Ovary (tissue), 7 donors: ENCODE measurements at regions not wholly inside any gene's neighbourhood (a gene's known extent, or its start where the extent isn't known, plus 50 kb on each side); places are given as distances from the start of the nearest gene placed in this dataset.

Experiments used
- DNase-seq, 5 donors: peaks; one replicate each; pipeline ENCODE4 v3.0.0-alpha.2; 2019 to 2020
- H3K27ac ChIP-seq, 2 donors: fragments of 200-600 bp; one replicate each; pipeline versions ENCODE4 v1.5.1 to v1.8.0; 2019 to 2022
- H3K27me3 ChIP-seq: fragments of 200-600 bp; one replicate; pipeline ENCODE4 v1.8.0; 2022
- H3K36me3 ChIP-seq: fragments of 200-600 bp; sonication (generic); one replicate; pipeline ENCODE4 v1.5.1; 2019
- H3K4me1 ChIP-seq: one replicate; pipeline ENCODE4 v1.8.1; 2013; ENCODE audit warnings: mild to moderate bottlenecking, moderate library complexity; ENCODE audit not compliant: insufficient read depth
- H3K4me3 ChIP-seq: fragments of 200-600 bp; sonication (generic); one replicate; pipeline ENCODE4 v1.5.1; 2017
- H3K9me3 ChIP-seq, 2 donors: fragments of 200-600 bp in 1 of 2; sonication (generic) in 1 of 2; one replicate each; pipeline versions ENCODE4 v1.5.1 to v1.8.1; 2013 to 2019; ENCODE audit warnings: mild to moderate bottlenecking in 1 of 2, moderate library complexity in 1 of 2
- CTCF ChIP-seq, 3 donors: fragments of 450-650 bp in 2 of 3; fragments of 200-600 bp in 1 of 3; IDR thresholded peaks; one replicate each; pipeline versions ENCODE4 v1.5.1 to v1.8.0; 2016 to 2022; ENCODE audit warnings: antibody characterized with exemption in 3 of 3, mild to moderate bottlenecking in 1 of 3
- EP300 ChIP-seq: sonication (generic); formaldehyde crosslinking; IDR thresholded peaks from one replicate; pipeline ENCODE4 v1.6.1; 2017; ENCODE audit warnings: antibody characterized with exemption
- POLR2A ChIP-seq: fragments of 450-650 bp; IDR thresholded peaks from one replicate; pipeline ENCODE4 v1.6.1; 2017; ENCODE audit warnings: antibody characterized with exemption, mild to moderate bottlenecking, moderate library complexity
- WGBS, 3 donors: extraction: QIAGEN DNeasy Blood & Tissue Kit in 1 of 3; methylation state at CpG; one replicate each; pipeline versions ENCODE4 v1.1.5 to v1.1.7; 2013 to 2017; 5-methylcytosine and 5-hydroxymethylcytosine counted together
- intact Hi-C, 4 donors: fragments of 100-400 bp; cut with DNase I; formaldehyde crosslinking; loops; one replicate each; pipeline versions ENCODE4 v1.11.0 to v1.15.1; 2022 to 2023
- donor health status: DM: no; HTN: no; CAD: no; lungs with moderate emphysema.
- donor health status: DM: no; HTN: no; CAD: no.
- donor health status: Bipolar disorder and iron deficiency.
- donor health status: DM: no; HTN: no; CAD: no.
- donor health status: DM: yes; HTN: yes; CAD: no.

- Histone ChIP-seq H3K36me3 (no peaks in the 10 kb centered on the region), H3K27me3 (no peaks in the 10 kb centered on the region), H3K9me3 (no peaks in the 10 kb centered on the region), H3K27ac (no peak overlapping the region), H3K4me1 (no peaks in the 10 kb centered on the region), H3K4me3 (no peak overlapping the region)
- intact Hi-C loops = no loop called here
- no peak for DNase-seq
- TF ChIP-seq EP300 (no peak), POLR2A (no peak), CTCF (IDR thresholded peaks at IDR 0.05) (no peak)
- 90 to 94% (median 90%) methylated on average over 11 of the region's 11 CpGs for WGBS, 3 donors
Observed at GRCh38 chr2:7356909-7357584, 439.8 kb downstream of the RNF144A start.

GRCh38 chr2:7357993-7358392 is 440.8 kb downstream of the RNF144A start:
- 94 to 97% (median 96%) methylated on average over 2 of the region's 2 CpGs for WGBS, 3 donors
- Histone ChIP-seq H3K4me1 (no peaks in the 10 kb centered on the region), H3K36me3 (no peaks in the 10 kb centered on the region), H3K27ac (no peak overlapping the region), H3K27me3 (no peaks in the 10 kb centered on the region), H3K9me3 (no peaks in the 10 kb centered on the region), H3K4me3 (no peak overlapping the region)
- intact Hi-C loops = no loop called here
- DNase-seq = no peak
- no peak for TF ChIP-seq POLR2A
- TF ChIP-seq EP300 = no peak
- TF ChIP-seq CTCF (IDR thresholded peaks at IDR 0.05) = no peak

- H3K9me3 ChIP-seq = no peaks in the 10 kb centered on the region
- intact Hi-C loops = no loop called here
- no peaks in the 10 kb centered on the region for H3K4me1 ChIP-seq
- no peaks in the 10 kb centered on the region for H3K36me3 ChIP-seq
- DNase-seq = no peak
- no peaks in the 10 kb centered on the region for H3K27me3 ChIP-seq
- H3K4me3 ChIP-seq = no peak overlapping the region
- H3K27ac ChIP-seq = no peak overlapping the region
- 29 to 39% (median 38%) methylated on average over 8 of the region's 8 CpGs for WGBS, 3 donors
- TF ChIP-seq CTCF (IDR thresholded peaks at IDR 0.05) (no peak), POLR2A (no peak)
Observed at GRCh38 chr2:7358865-7359447, 441.7 kb downstream of the RNF144A start.

DNA sequence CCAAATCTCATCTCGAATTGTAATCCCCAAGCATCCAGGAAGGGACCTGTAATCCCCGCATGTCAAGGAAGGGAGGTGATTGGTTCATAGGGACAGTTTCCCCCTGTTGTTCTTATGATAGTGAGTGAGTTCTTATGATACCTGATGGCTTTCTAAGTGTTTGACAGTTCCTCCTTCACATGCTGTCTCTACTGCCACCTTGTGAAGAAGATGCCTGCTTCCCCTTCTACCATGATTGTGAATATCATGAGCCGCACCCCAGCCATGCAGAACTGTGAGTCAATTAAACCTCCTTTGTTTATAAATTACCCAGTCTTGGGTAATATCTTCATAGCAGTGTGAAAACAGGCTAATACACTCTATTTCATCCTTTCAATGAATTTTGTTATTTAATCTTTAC is 446.7 kb downstream of the RNF144A start:
- intact Hi-C loops = no loop called here
- no peak for TF ChIP-seq EP300
- no peak for TF ChIP-seq CTCF (IDR thresholded peaks at IDR 0.05)
- no peak for TF ChIP-seq POLR2A
- H3K36me3 ChIP-seq = no peaks in the 10 kb centered on the region
- H3K4me3 ChIP-seq = no peak overlapping the region
- no peak for DNase-seq
- H3K27ac ChIP-seq = no peak overlapping the region
- H3K9me3 ChIP-seq = no peaks in the 10 kb centered on the region
- WGBS, 3 donors = 58 to 78% (median 63%) methylated on average over 3 of the region's 3 CpGs
- no peaks in the 10 kb centered on the region for H3K27me3 ChIP-seq
- H3K4me1 ChIP-seq = no peaks in the 10 kb centered on the region
